Karpas-422 (cell line): ENCODE measurements at regions not wholly inside any gene's neighbourhood (a gene's known extent, or its start where the extent isn't known, plus 50 kb on each side); places are given as distances from the start of the nearest gene placed in this dataset.

Experiments
- DNase-seq: peaks from one replicate; pipeline ENCODE4 v3.0.0-alpha.2; 2015
- H2AFZ ChIP-seq: fragments of 200-600 bp; sonication (generic); 2 replicates; pipeline ENCODE4 v1.6.1; 2014; ENCODE audit warnings: antibody characterized with exemption, low read length, mixed read lengths
- H3K27ac ChIP-seq: fragments of 200-600 bp; sonication (generic); 2 replicates; pipeline ENCODE4 v1.5.1; 2014; ENCODE audit warnings: mild to moderate bottlenecking, low read length, moderate library complexity
- H3K27me3 ChIP-seq: fragments of 200-600 bp; sonication (generic); 2 replicates; pipeline ENCODE4 v1.6.1; 2014; ENCODE audit warnings: low read length, mixed read lengths
- H3K36me3 ChIP-seq: fragments of 200-600 bp; sonication (generic); 2 replicates; pipeline ENCODE4 v1.6.1; 2014; ENCODE audit warnings: low read length, mixed read lengths; ENCODE audit not compliant: insufficient read depth
- H3K4me1 ChIP-seq: fragments of 200-600 bp; sonication (generic); 2 replicates; pipeline ENCODE4 v1.6.1; 2014; ENCODE audit warnings: mild to moderate bottlenecking, low read length, mixed read lengths
- H3K4me2 ChIP-seq: fragments of 200-600 bp; sonication (generic); 2 replicates; pipeline ENCODE4 v1.6.1; 2014; ENCODE audit warnings: low read length, low read depth, mild to moderate bottlenecking; ENCODE audit not compliant: poor library complexity, severe bottlenecking
- H3K4me3 ChIP-seq: fragments of 200-600 bp; sonication (generic); 2 replicates; pipeline ENCODE4 v1.5.1; 2014; ENCODE audit warnings: mild to moderate bottlenecking, antibody characterized with exemption, low read length, mixed read lengths
- H3K79me2 ChIP-seq: fragments of 200-600 bp; sonication (generic); 2 replicates; pipeline ENCODE4 v1.6.1; 2014; ENCODE audit warnings: mild to moderate bottlenecking, low read length, mixed read lengths
- H3K9ac ChIP-seq: fragments of 200-600 bp; sonication (generic); 2 replicates; pipeline ENCODE4 v1.6.0; 2014; ENCODE audit warnings: low read length
- H3K9me2 ChIP-seq: fragments of 200-600 bp; sonication (generic), shearing (Covaris generic); replicated peaks from 2 replicates; pipeline ENCODE4 v1.6.0; 2014; ENCODE audit warnings: mild to moderate bottlenecking, low read length, moderate library complexity; ENCODE audit not compliant: insufficient read depth
- H3K9me3 ChIP-seq: fragments of 300-700, 200-600 bp; sonication (generic); 2 replicates; pipeline ENCODE4 v1.6.1; 2014; ENCODE audit warnings: low read length, mixed read lengths
- H4K20me1 ChIP-seq: fragments of 200-600 bp; sonication (generic); 2 replicates; pipeline ENCODE4 v1.6.1; 2014; ENCODE audit warnings: mild to moderate bottlenecking, antibody characterized with exemption, low read length, low read depth; ENCODE audit not compliant: insufficient read depth

DNA sequence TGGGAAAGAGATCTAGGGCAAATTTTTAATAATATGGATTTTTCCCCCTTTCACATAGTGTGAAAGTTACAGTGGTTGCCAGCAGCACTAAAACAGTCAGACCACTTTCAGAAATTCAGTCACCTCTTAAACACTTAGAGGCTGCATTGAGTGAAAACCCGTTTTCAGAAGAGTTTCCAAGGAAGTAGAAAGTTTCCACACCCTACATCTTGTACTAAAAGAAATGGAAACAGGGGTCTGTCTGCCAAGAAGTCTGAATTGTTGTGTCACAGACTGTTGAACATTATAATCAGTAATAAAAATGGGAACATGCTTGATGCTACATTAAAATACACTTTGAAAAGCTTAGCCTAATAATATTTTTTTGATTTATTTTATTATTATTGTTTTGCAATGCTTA, 278.9 kb upstream of the KCNJ16 start:
- Histone ChIP-seq H4K20me1 (no peaks in the 10 kb centered on the region), H3K4me2 (no peak overlapping the region), H3K79me2 (no peaks in the 10 kb centered on the region), H3K4me3 (no peak overlapping the region), H3K9me3 (no peaks in the 10 kb centered on the region), H3K9me2 (no peaks in the 10 kb centered on the region), H3K9ac (no peak overlapping the region), H2AFZ (no peak overlapping the region), H3K27me3 (no peaks in the 10 kb centered on the region), H3K27ac (no peak overlapping the region), H3K4me1 (no peaks in the 10 kb centered on the region), H3K36me3 (no peaks in the 10 kb centered on the region)
- no peak for DNase-seq

DNA sequence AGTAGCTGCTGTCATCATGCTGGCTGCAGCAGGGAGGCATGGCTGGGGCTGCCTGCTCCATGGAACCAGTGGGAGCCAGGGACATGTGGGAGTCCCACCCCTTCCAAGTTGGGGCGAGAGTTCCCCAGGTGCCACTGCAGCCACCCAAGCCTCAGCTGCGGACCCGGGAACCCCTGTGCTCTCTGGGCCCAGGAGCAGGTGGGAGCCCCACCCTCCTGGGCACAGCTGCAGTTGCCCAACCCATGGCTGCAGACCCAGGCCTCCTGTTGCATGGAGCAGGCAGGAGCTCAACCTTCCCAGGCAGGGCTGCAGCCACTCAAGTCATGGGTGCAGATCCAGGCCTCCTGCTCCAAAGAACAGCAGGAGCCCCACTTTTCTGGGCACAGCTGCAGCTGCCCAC, 274.2 kb upstream of the KCNJ16 start:
- Histone ChIP-seq H3K27me3 (no peaks in the 10 kb centered on the region), H3K9ac (no peak overlapping the region), H3K4me1 (peaks cover 9% of the 10 kb centered on the region), H2AFZ (no peak overlapping the region), H3K27ac (no peak overlapping the region), H4K20me1 (no peaks in the 10 kb centered on the region), H3K9me3 (no peaks in the 10 kb centered on the region), H3K9me2 (no peaks in the 10 kb centered on the region), H3K4me2 (no peak overlapping the region), H3K36me3 (no peaks in the 10 kb centered on the region; the same call in 1 of the 2 replicates), H3K79me2 (no peaks in the 10 kb centered on the region), H3K4me3 (no peak overlapping the region)
- DNase-seq: no peak

DNA sequence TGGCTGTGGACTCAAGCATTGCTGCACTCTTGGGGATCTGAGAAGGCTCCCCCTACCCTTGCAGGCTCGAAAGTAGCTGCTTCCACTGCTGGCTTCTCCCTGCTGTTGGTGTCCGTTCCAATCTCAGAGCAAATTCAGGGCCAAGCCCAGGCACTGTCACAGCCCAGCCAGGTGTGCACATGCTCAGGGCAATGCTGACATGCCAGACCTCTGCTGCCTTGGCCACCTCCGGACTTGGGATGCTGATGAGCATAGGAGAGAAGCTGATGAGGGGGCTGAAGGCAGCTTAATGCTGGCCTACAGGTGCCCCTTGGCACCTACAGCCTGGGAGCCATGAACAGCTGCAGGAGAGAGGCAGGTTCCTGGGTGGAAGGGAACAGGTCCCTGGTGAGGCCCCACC, 273.7 kb upstream of the KCNJ16 start:
- Histone ChIP-seq H2AFZ (no peak overlapping the region), H3K79me2 (no peaks in the 10 kb centered on the region), H3K27ac (no peak overlapping the region), H3K36me3 (no peaks in the 10 kb centered on the region; the same call in 1 of the 2 replicates), H3K4me3 (no peak overlapping the region), H3K9me2 (no peaks in the 10 kb centered on the region), H3K9ac (no peak overlapping the region), H3K4me1 (peaks cover 9% of the 10 kb centered on the region), H4K20me1 (no peaks in the 10 kb centered on the region), H3K4me2 (no peak overlapping the region), H3K9me3 (no peaks in the 10 kb centered on the region), H3K27me3 (no peaks in the 10 kb centered on the region)
- no peak for DNase-seq

DNA sequence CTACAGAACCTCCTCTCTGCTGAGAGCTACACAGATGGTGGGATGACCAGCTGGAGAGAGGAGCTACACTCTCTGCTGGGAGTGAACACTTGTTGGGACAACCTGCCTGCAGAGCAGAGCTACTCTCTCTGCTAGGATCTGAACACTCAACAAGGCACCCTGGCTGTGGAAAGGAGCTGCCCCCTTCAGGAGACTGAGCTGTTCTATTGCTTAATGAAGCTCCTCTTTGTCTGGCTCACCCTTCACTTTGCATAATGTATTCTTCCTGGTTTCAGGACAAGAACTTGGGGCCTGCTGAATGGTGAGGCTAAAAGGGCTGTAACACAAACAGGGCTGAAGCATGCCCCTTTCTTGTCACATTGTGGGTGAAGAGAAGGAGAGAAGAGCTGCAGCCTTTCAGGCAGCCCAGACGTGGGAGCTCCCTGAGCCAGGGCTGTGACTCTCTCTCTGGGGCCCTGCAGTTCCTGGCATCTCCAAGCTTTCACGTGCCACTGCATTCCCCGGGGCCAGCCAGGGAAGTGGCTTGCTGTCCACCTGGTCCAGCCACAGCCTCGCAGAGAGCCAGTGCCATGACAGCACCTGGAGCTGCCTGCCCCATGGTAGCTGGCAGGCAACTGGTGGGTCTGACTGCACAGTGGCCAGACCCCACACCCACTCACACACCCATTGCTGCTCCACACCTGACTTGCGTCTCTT, 272.8 kb upstream of the KCNJ16 start:
- no peaks in the 10 kb centered on the region for H3K9me3 ChIP-seq
- no peak overlapping the region for H3K4me3 ChIP-seq
- DNase-seq: peak; percentile 63
- no peak overlapping the region for H3K9ac ChIP-seq
- H3K9me2 ChIP-seq: no peaks in the 10 kb centered on the region
- H2AFZ ChIP-seq: peak overlapping the region; percentile 15; the same call in 1 of the 2 replicates
- H4K20me1 ChIP-seq: no peaks in the 10 kb centered on the region
- H3K36me3 ChIP-seq: no peaks in the 10 kb centered on the region; the same call in 1 of the 2 replicates
- no peaks in the 10 kb centered on the region for H3K27me3 ChIP-seq
- H3K27ac ChIP-seq: no peak overlapping the region
- H3K4me1 ChIP-seq: peaks cover 9% of the 10 kb centered on the region
- H3K4me2 ChIP-seq: no peak overlapping the region
- H3K79me2 ChIP-seq: no peaks in the 10 kb centered on the region

DNA sequence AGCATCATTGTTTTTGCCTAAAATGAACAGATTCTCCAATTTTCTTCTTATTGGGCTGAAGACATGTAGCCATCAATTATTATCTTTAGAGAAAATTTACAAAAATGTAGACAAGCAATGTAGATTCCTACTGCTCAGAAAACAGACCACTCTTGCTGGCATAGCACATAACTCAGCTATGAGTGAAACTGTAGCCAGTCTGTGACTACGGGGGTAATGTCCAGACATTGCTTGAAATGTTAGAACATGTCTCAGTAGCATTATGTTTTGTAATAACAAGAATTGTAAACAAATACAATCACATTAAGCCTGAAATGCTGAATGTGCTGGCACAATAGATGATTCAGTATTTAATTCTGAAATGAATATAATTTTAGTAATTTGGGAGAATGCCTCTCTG, 265.7 kb upstream of the KCNJ16 start:
- H4K20me1 ChIP-seq: no peaks in the 10 kb centered on the region
- no peak overlapping the region for H3K9ac ChIP-seq
- H3K79me2 ChIP-seq: no peaks in the 10 kb centered on the region
- no peaks in the 10 kb centered on the region for H3K27me3 ChIP-seq
- peaks cover 10% of the 10 kb centered on the region for H3K4me1 ChIP-seq
- no peaks in the 10 kb centered on the region; the same call in 1 of the 2 replicates for H3K36me3 ChIP-seq
- H2AFZ ChIP-seq: 0 out of 2 replicates have a peak overlapping the region, but pooled peaks have one; percentile 64
- no peaks in the 10 kb centered on the region for H3K9me3 ChIP-seq
- H3K9me2 ChIP-seq: no peaks in the 10 kb centered on the region
- no peak overlapping the region for H3K27ac ChIP-seq
- no peak overlapping the region for H3K4me2 ChIP-seq
- no peak overlapping the region for H3K4me3 ChIP-seq
- DNase-seq: no peak

DNA sequence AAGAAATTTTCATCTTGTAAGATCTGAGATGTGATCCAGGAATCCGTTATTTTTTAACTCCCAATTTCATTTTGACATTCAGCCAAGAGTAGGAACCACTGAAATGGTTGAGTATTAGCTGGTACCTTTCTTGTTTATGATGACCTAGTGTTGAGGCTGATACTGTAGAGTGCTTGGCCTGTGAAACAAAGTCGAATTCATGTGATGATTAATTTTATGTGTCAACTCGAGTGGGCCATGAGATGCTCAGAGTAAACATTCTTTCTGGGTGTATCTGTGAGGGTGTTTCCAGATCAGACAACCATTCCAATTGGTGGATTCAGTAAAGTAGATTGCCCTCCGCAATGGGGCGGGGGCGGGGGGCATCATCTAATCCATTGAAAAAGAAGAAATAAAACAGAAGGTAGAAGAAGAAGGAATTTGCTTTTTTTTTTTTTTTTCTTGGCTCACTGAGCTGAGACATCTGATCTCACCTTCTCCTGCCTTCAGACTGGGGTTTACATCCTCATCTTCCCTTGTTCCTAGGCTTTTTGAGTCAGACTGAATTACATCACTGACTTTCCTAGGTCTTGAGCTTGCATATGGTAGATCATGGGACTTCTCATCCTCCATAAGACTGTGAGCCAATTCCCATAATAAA, 264.6 kb upstream of the KCNJ16 start:
- H2AFZ ChIP-seq: 0 out of 2 replicates have a peak overlapping the region, but pooled peaks have one; percentile 24
- no peaks in the 10 kb centered on the region for H4K20me1 ChIP-seq
- H3K27ac ChIP-seq: no peak overlapping the region
- H3K27me3 ChIP-seq: no peaks in the 10 kb centered on the region
- no peaks in the 10 kb centered on the region for H3K36me3 ChIP-seq
- DNase-seq: no peak
- no peaks in the 10 kb centered on the region for H3K79me2 ChIP-seq
- H3K4me3 ChIP-seq: no peak overlapping the region
- H3K9me2 ChIP-seq: no peaks in the 10 kb centered on the region
- H3K9me3 ChIP-seq: no peaks in the 10 kb centered on the region
- H3K4me1 ChIP-seq: peaks cover 10% of the 10 kb centered on the region
- H3K4me2 ChIP-seq: no peak overlapping the region
- no peak overlapping the region for H3K9ac ChIP-seq

DNA sequence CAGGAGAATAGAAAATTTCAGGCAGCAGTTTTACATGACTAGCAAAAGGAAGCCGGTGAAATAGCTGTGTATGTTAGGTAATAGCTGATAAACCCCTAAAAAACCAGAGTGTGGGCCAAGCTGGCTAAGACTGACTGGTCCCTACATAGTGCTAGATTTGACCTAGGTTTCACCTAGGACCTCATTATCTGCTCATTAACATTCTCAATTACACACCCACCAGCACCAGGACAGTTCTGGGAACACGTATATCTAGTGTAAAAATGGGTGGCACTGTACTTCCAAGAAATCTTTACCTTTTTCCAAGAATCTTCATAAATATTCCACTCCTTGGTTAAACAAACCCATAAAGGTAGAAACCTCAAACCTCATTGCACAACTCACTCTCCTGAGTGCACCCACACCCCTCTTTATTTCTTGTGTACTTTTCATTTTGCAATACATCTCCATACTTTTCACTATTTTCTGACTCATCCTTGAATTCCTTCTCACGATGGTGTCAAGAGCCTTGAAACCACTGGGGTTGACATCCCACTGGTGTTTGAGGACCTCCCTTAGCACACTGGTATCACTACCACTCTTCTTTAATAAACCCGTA, 262.7 kb upstream of the KCNJ16 start:
- Histone ChIP-seq H3K27me3 (no peaks in the 10 kb centered on the region), H4K20me1 (no peaks in the 10 kb centered on the region), H3K4me2 (no peak overlapping the region), H3K27ac (no peak overlapping the region), H3K36me3 (no peaks in the 10 kb centered on the region), H3K4me1 (peaks cover 10% of the 10 kb centered on the region), H3K79me2 (no peaks in the 10 kb centered on the region), H3K4me3 (no peak overlapping the region), H3K9ac (no peak overlapping the region), H2AFZ (no peak overlapping the region), H3K9me2 (no peaks in the 10 kb centered on the region), H3K9me3 (no peaks in the 10 kb centered on the region)
- no peak for DNase-seq

DNA sequence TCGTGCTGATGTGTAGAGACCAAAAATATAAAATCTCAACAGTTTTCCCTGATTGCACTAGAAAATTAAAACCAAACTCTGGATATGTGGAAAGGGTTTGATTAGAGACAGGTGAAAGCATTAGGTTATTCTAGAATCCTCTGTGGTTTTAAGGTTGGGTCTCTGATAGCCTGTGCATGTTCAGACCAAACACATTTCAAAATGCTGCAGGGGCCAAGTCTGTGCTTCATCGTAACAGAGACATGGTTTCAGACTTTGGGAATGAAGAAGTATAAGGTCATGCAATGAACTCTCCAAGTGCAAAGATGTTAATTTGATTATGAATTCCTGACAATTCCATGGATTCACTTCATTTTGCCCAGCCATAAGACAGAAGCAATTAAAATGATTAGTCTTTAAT, 261.0 kb upstream of the KCNJ16 start:
- H3K27me3 ChIP-seq: no peaks in the 10 kb centered on the region
- DNase-seq: no peak
- H3K9me2 ChIP-seq: no peaks in the 10 kb centered on the region
- H3K27ac ChIP-seq: no peak overlapping the region
- no peak overlapping the region for H3K9ac ChIP-seq
- H3K4me3 ChIP-seq: no peak overlapping the region
- no peaks in the 10 kb centered on the region for H3K79me2 ChIP-seq
- no peaks in the 10 kb centered on the region for H4K20me1 ChIP-seq
- no peaks in the 10 kb centered on the region for H3K36me3 ChIP-seq
- H3K4me2 ChIP-seq: no peak overlapping the region
- peaks cover 10% of the 10 kb centered on the region for H3K4me1 ChIP-seq
- no peaks in the 10 kb centered on the region for H3K9me3 ChIP-seq
- H2AFZ ChIP-seq: no peak overlapping the region
